GM23338 (cell line): ENCODE measurements at regions not wholly inside any gene's neighbourhood (a gene's known extent, or its start where the extent isn't known, plus 50 kb on each side); places are given as distances from the start of the nearest gene placed in this dataset.

Source experiments
- ATAC-seq: fragments of 200-7000 bp; cut with Tn5 transposase; 3 replicates; pipeline ENCODE4 v1.9.1; 2020
- DNase-seq: peaks from one replicate; pipeline ENCODE4 v3.0.0-alpha.2; 2015; ENCODE audit warnings: low spot score
- H2AFZ ChIP-seq: fragments of 200-600 bp; sonication (generic); 2 replicates; pipeline ENCODE4 v1.8.0; 2016; ENCODE audit warnings: antibody characterized with exemption, mild to moderate bottlenecking, moderate library complexity
- H3F3A ChIP-seq: fragments of 200-600 bp; sonication (generic); replicated peaks from 2 replicates; pipeline ENCODE4 v1.8.0; 2017; ENCODE audit warnings: antibody characterized with exemption, mixed run types, low read depth
- H3K27ac ChIP-seq: fragments of 200-600 bp; sonication (generic); 2 replicates; pipeline ENCODE4 v1.6.1; 2016; ENCODE audit warnings: low read depth
- H3K27me3 ChIP-seq: fragments of 200-600 bp; sonication (generic); 2 replicates; pipeline ENCODE4 v1.8.0; 2016; ENCODE audit warnings: mild to moderate bottlenecking, mixed run types, moderate library complexity; ENCODE audit not compliant: insufficient read depth
- H3K36me3 ChIP-seq: fragments of 200-600 bp; sonication (generic); 2 replicates; pipeline ENCODE4 v1.8.0; 2016; ENCODE audit warnings: mild to moderate bottlenecking; ENCODE audit not compliant: insufficient read depth
- H3K4me1 ChIP-seq: fragments of 200-600 bp; sonication (generic); 2 replicates; pipeline ENCODE4 v1.8.0; 2016; ENCODE audit warnings: mild to moderate bottlenecking, moderate library complexity; ENCODE audit not compliant: insufficient read depth
- H3K4me2 ChIP-seq: fragments of 200-600 bp; sonication (generic); 2 replicates; pipeline ENCODE4 v1.7.1; 2017; ENCODE audit warnings: mixed run types
- H3K4me3 ChIP-seq: fragments of 200-600 bp; sonication (generic); 2 replicates; pipeline ENCODE4 v1.6.1; 2016; ENCODE audit warnings: mixed run types
- H3K79me2 ChIP-seq: fragments of 200-600 bp; sonication (generic); replicated peaks from 2 replicates; pipeline ENCODE4 v1.8.0; 2017; ENCODE audit warnings: mild to moderate bottlenecking; ENCODE audit not compliant: insufficient read depth
- H3K9me2 ChIP-seq: fragments of 200-600 bp; sonication (generic); 2 replicates; pipeline ENCODE4 v1.8.0; 2017; ENCODE audit not compliant: insufficient read depth
- H4K20me1 ChIP-seq: fragments of 200-600 bp; sonication (generic); replicated peaks from 2 replicates; pipeline ENCODE4 v1.8.0; 2017; ENCODE audit warnings: mild to moderate bottlenecking; ENCODE audit not compliant: insufficient read depth
- H3K27ac Mint-ChIP-seq: 2 replicates; pipeline ENCODE4 v1.8.0; 2020; ENCODE audit warnings: inconsistent platforms, mild to moderate bottlenecking, moderate library complexity, mixed read lengths
- H3K27me3 Mint-ChIP-seq: 3 replicates; pipeline ENCODE4 v1.8.0; 2022; ENCODE audit warnings: low read depth, mild to moderate bottlenecking, moderate library complexity, mixed read lengths, inconsistent platforms; ENCODE audit not compliant: insufficient read depth, poor library complexity
- H3K36me3 Mint-ChIP-seq: 3 replicates; pipeline ENCODE4 v1.8.0; 2021; ENCODE audit warnings: low read depth, mild to moderate bottlenecking, inconsistent platforms, moderate library complexity, mixed read lengths
- H3K4me1 Mint-ChIP-seq: 3 replicates; pipeline ENCODE4 v1.8.0; 2020; ENCODE audit warnings: mild to moderate bottlenecking, inconsistent platforms, mixed read lengths
- H3K4me3 Mint-ChIP-seq: 3 replicates; pipeline ENCODE4 v1.8.0; 2021; ENCODE audit warnings: moderate library complexity, mild to moderate bottlenecking, inconsistent platforms, mixed read lengths
- H3K9me3 Mint-ChIP-seq: 3 replicates; pipeline ENCODE4 v1.8.0; 2020; ENCODE audit warnings: moderate library complexity, mild to moderate bottlenecking, inconsistent platforms, mixed read lengths
- CREB1 ChIP-seq: fragments of 250-450 bp; sonication (Bioruptor Pico); IDR thresholded peaks from 2 replicates; pipeline ENCODE4 v1.5.0; 2020; ENCODE audit warnings: low read depth, mild to moderate bottlenecking, moderate library complexity
- CTCF ChIP-seq, 2 experiments: fragments of 200-600 bp in 1 of 2; sonication (generic) in 1 of 2; conservative IDR thresholded peaks; 2 replicates each; pipeline versions ENCODE4 v1.5.1 to v1.6.1; 2016 to 2017; ENCODE audit warnings: antibody characterized with exemption in 2 of 2, low read depth in 2 of 2, mild to moderate bottlenecking in 2 of 2, moderate library complexity in 1 of 2
- ETS1 ChIP-seq: IDR thresholded peaks from 2 replicates; pipeline ENCODE4 v1.6.1; 2016; ENCODE audit warnings: antibody characterized with exemption
- EZH2 ChIP-seq: fragments of 200-600 bp; sonication (generic); IDR thresholded peaks from one replicate; pipeline ENCODE4 v1.8.0; 2017; ENCODE audit warnings: antibody characterized with exemption, mild to moderate bottlenecking, low read depth; ENCODE audit not compliant: unreplicated experiment
- EZH2phosphoT487 ChIP-seq: fragments of 200-600 bp; sonication (generic); IDR thresholded peaks from one replicate; pipeline ENCODE4 v1.8.1; 2018; ENCODE audit warnings: antibody characterized with exemption; ENCODE audit not compliant: unreplicated experiment
- JUNB ChIP-seq: IDR thresholded peaks from one replicate; pipeline ENCODE4 v1.6.1; 2016; ENCODE audit warnings: antibody characterized with exemption; ENCODE audit not compliant: unreplicated experiment
- NANOG ChIP-seq: IDR thresholded peaks from 2 replicates; pipeline ENCODE4 v1.6.1; 2016; ENCODE audit warnings: antibody characterized with exemption, borderline replicate concordance
- POLR2AphosphoS5 ChIP-seq: IDR thresholded peaks from 2 replicates; pipeline ENCODE4 v1.6.1; 2016; ENCODE audit warnings: antibody characterized with exemption, low read depth
- REST ChIP-seq: IDR thresholded peaks from one replicate; pipeline ENCODE4 v1.6.1; 2018; ENCODE audit warnings: antibody characterized with exemption; ENCODE audit not compliant: unreplicated experiment
- STAT1 ChIP-seq: IDR thresholded peaks from one replicate; pipeline ENCODE4 v1.6.1; 2016; ENCODE audit warnings: antibody characterized with exemption; ENCODE audit not compliant: unreplicated experiment
- ZNF114 ChIP-seq: fragments of 250-450 bp; sonication (Bioruptor Pico); IDR thresholded peaks from 2 replicates; pipeline ENCODE4 v1.5.0; 2020; ENCODE audit warnings: mild to moderate bottlenecking, moderate library complexity
- ZNF331 ChIP-seq: fragments of 250-450 bp; sonication (Bioruptor Pico); IDR thresholded peaks from 2 replicates; pipeline ENCODE4 v1.5.0; 2020; ENCODE audit warnings: low read depth, mild to moderate bottlenecking, moderate library complexity
- ZNF462 ChIP-seq: fragments of 250-450 bp; sonication (Bioruptor Pico); IDR thresholded peaks from 2 replicates; pipeline ENCODE4 v1.5.0; 2020; ENCODE audit warnings: mild to moderate bottlenecking, moderate library complexity

- Histone ChIP-seq H3F3A (no peaks in the 10 kb centered on the region), H3K4me3 (no peak overlapping the region), H3K27me3 (no peaks in the 10 kb centered on the region), H3K4me2 (no peak overlapping the region), H3K27ac (no peak overlapping the region), H3K4me1 (no peaks in the 10 kb centered on the region), H2AFZ (no peak overlapping the region), H3K79me2 (no peaks in the 10 kb centered on the region), H4K20me1 (no peaks in the 10 kb centered on the region; the same call in 1 of the 2 replicates), H3K36me3 (no peaks in the 10 kb centered on the region), H3K9me2 (0 out of 2 replicates have a peak, but pooled peaks cover 4% of the 10 kb centered on the region)
- ATAC-seq (no peak), DNase-seq (no peak)
- TF ChIP-seq POLR2AphosphoS5 (no peak), CTCF (conservative IDR thresholded peaks at IDR 0.05; ENCODE audit: low read depth in 2 of 2) (no peak), EZH2phosphoT487 (no peak), ETS1 (no peak), ZNF331 (CRISPR knock-in tag) (no peak), CREB1 (CRISPR knock-in tag) (no peak), ZNF462 (CRISPR knock-in tag) (no peak), JUNB (no peak), REST (no peak), STAT1 (no peak), NANOG (no peak), EZH2 (no peak), ZNF114 (no peak)
- H3K4me1 Mint-ChIP-seq: no peaks in the 10 kb centered on the region
- H3K27me3 Mint-ChIP-seq: no peaks in the 10 kb centered on the region
- H3K4me3 Mint-ChIP-seq: no peak overlapping the region
- no peaks in the 10 kb centered on the region; the same call in 2 of the 3 replicates for H3K9me3 Mint-ChIP-seq
- no peaks in the 10 kb centered on the region for H3K36me3 Mint-ChIP-seq
- no peak overlapping the region for H3K27ac Mint-ChIP-seq
These were observed 93.4 kb upstream of the ESRRB start for GRCh38 chr14:76282581-76282980.
